Hepatocyte (in vitro differentiated cells): ENCODE measurements at regions not wholly inside any gene's neighbourhood (a gene's known extent, or its start where the extent isn't known, plus 50 kb on each side); places are given as distances from the start of the nearest gene placed in this dataset.

Experiments
- DNase-seq: peaks from one replicate; pipeline ENCODE4 v3.0.0-alpha.2; 2016; ENCODE audit warnings: low spot score
- H2AFZ ChIP-seq: fragments of 200-600 bp; sonication (generic); 2 replicates; pipeline ENCODE4 v1.6.0; 2016; ENCODE audit warnings: antibody characterized with exemption, mild to moderate bottlenecking
- H3K27ac ChIP-seq: fragments of 200-600 bp; sonication (generic); 2 replicates; pipeline ENCODE4 v1.5.1; 2016; ENCODE audit warnings: mild to moderate bottlenecking
- H3K27me3 ChIP-seq: fragments of 200-600 bp; sonication (generic); 2 replicates; pipeline ENCODE4 v1.6.1; 2016
- H3K36me3 ChIP-seq: fragments of 200-600 bp; sonication (generic); replicated peaks from 2 replicates; pipeline ENCODE4 v1.5.1; 2016; ENCODE audit warnings: low read depth; ENCODE audit not compliant: insufficient read depth
- H3K4me1 ChIP-seq: fragments of 200-600 bp; sonication (generic); 2 replicates; pipeline ENCODE4 v1.5.1; 2016; ENCODE audit warnings: mild to moderate bottlenecking, moderate library complexity; ENCODE audit not compliant: insufficient read depth
- H3K4me2 ChIP-seq: fragments of 200-600 bp; sonication (generic); 2 replicates; pipeline ENCODE4 v1.6.0; 2016
- H3K4me3 ChIP-seq: fragments of 200-600 bp; sonication (generic); 2 replicates; pipeline ENCODE4 v1.5.1; 2016; ENCODE audit warnings: mild to moderate bottlenecking
- H3K79me2 ChIP-seq: fragments of 200-600 bp; sonication (generic); 2 replicates; pipeline ENCODE4 v1.6.0; 2017; ENCODE audit warnings: mild to moderate bottlenecking
- H3K9me2 ChIP-seq: fragments of 200-600 bp; sonication (generic); replicated peaks from 2 replicates; pipeline ENCODE4 v1.6.0; 2017; ENCODE audit warnings: mild to moderate bottlenecking; ENCODE audit not compliant: insufficient read depth
- H3K9me3 ChIP-seq: fragments of 200-600 bp; sonication (generic); 2 replicates; pipeline ENCODE4 v1.5.1; 2016; ENCODE audit warnings: low read depth, mild to moderate bottlenecking
- H4K20me1 ChIP-seq: fragments of 200-600 bp; sonication (generic); 2 replicates; pipeline ENCODE4 v1.6.0; 2016; ENCODE audit warnings: mild to moderate bottlenecking; ENCODE audit not compliant: insufficient read depth, poor library complexity, severe bottlenecking
- CTCF ChIP-seq: fragments of 200-600 bp; sonication (generic); IDR thresholded peaks from 2 replicates; pipeline ENCODE4 v1.5.1; 2016; ENCODE audit warnings: antibody characterized with exemption, mild to moderate bottlenecking; ENCODE audit not compliant: poor library complexity
- EZH2 ChIP-seq: fragments of 200-600 bp; sonication (generic); IDR thresholded peaks from 2 replicates; pipeline ENCODE4 v1.6.1; 2016; ENCODE audit warnings: antibody characterized with exemption, mild to moderate bottlenecking, borderline replicate concordance
- EZH2phosphoT487 ChIP-seq: fragments of 200-600 bp; sonication (generic); IDR thresholded peaks from one replicate; pipeline ENCODE4 v1.6.1; 2018; ENCODE audit warnings: antibody characterized with exemption, mild to moderate bottlenecking, low read depth, moderate library complexity; ENCODE audit not compliant: unreplicated experiment, severe bottlenecking
- whole genome bisulfite sequencing: methylation state at CpG from one replicate; pipeline ENCODE4 v1.1.6; 2016; ENCODE audit warnings: low lambda C conversion rate; ENCODE audit errors: missing lambda C conversion rate; 5-methylcytosine and 5-hydroxymethylcytosine counted together

- no peak for DNase-seq
- no peaks in the 10 kb centered on the region for H3K36me3 ChIP-seq
- no peak overlapping the region for H3K4me2 ChIP-seq
- H3K9me2 ChIP-seq: no peaks in the 10 kb centered on the region
- no peak overlapping the region for H2AFZ ChIP-seq
- 93% methylated on average over 4 of the region's 4 CpGs for WGBS
- TF ChIP-seq CTCF (no peak), EZH2 (no peak), EZH2phosphoT487 (no peak)
- no peaks in the 10 kb centered on the region for H3K27me3 ChIP-seq
- H3K9me3 ChIP-seq: no peaks in the 10 kb centered on the region
- H3K27ac ChIP-seq: no peak overlapping the region
- H3K4me3 ChIP-seq: no peak overlapping the region
- H3K4me1 ChIP-seq: no peaks in the 10 kb centered on the region
- no peaks in the 10 kb centered on the region for H4K20me1 ChIP-seq
- no peaks in the 10 kb centered on the region for H3K79me2 ChIP-seq
These were observed 98.5 kb upstream of the GRK3 start for GRCh38 chr22:25465949-25466348.

GRCh38 chr22:25472382-25472781, 92.1 kb upstream of the GRK3 start:
- DNase-seq: no peak
- no peaks in the 10 kb centered on the region for H3K79me2 ChIP-seq
- no peak overlapping the region for H3K4me3 ChIP-seq
- H4K20me1 ChIP-seq: no peaks in the 10 kb centered on the region
- no peaks in the 10 kb centered on the region for H3K27me3 ChIP-seq
- peaks cover 9% of the 10 kb centered on the region for H3K4me1 ChIP-seq
- no peak overlapping the region for H3K27ac ChIP-seq
- no peaks in the 10 kb centered on the region for H3K36me3 ChIP-seq
- H2AFZ ChIP-seq: no peak overlapping the region
- WGBS: 96% methylated on average over 4 of the region's 4 CpGs
- no peaks in the 10 kb centered on the region for H3K9me2 ChIP-seq
- H3K9me3 ChIP-seq: no peaks in the 10 kb centered on the region
- TF ChIP-seq EZH2phosphoT487 (no peak), EZH2 (no peak), CTCF (no peak)
- H3K4me2 ChIP-seq: no peak overlapping the region

GRCh38 chr22:25475257-25476022, 89.0 kb upstream of the GRK3 start:
- peak; percentile 58 for DNase-seq
- peak overlapping the region; percentile 10 for H3K4me2 ChIP-seq

More at GRCh38 chr22:25475257-25476022, 89.0 kb upstream of the GRK3 start:
- H3K36me3 ChIP-seq: no peaks in the 10 kb centered on the region
- H2AFZ ChIP-seq: no peak overlapping the region
- no peaks in the 10 kb centered on the region for H4K20me1 ChIP-seq
- no peaks in the 10 kb centered on the region for H3K9me2 ChIP-seq
- H3K4me3 ChIP-seq: no peak overlapping the region
- no peaks in the 10 kb centered on the region for H3K27me3 ChIP-seq
- H3K4me1 ChIP-seq: peaks cover 9% of the 10 kb centered on the region
- H3K9me3 ChIP-seq: no peaks in the 10 kb centered on the region
- no peak overlapping the region for H3K27ac ChIP-seq
- no peak for TF ChIP-seq CTCF
- TF ChIP-seq EZH2phosphoT487: no peak
- no peak for TF ChIP-seq EZH2
- H3K79me2 ChIP-seq: no peaks in the 10 kb centered on the region
- WGBS: 69% methylated on average over 16 of the region's 16 CpGs
